Bronchial epithelial cell (primary cell): ENCODE measurements at regions not wholly inside any gene's neighbourhood (a gene's known extent, or its start where the extent isn't known, plus 50 kb on each side); places are given as distances from the start of the nearest gene placed in this dataset.

Experiments
- DNase-seq: peaks from one replicate; pipeline ENCODE4 v3.0.0-alpha.2; 2010; ENCODE audit warnings: low read depth
- FAIRE-seq: peaks from 2 replicates; lab custom pipeline; 2011; peaks lifted over from hg19 to GRCh38; lab: Jason Lieb, UNC
- H3K27me3 ChIP-seq: 2 replicates; pipeline ENCODE4 v1.5.1; 2011; ENCODE audit warnings: low read length; ENCODE audit not compliant: control insufficient read depth, insufficient read depth
- H3K36me3 ChIP-seq: 2 replicates; pipeline ENCODE4 v1.5.1; 2011; ENCODE audit warnings: low read length; ENCODE audit not compliant: control insufficient read depth, insufficient read depth
- H3K4me3 ChIP-seq: 2 replicates; pipeline ENCODE4 v1.5.1; 2011; ENCODE audit warnings: mild to moderate bottlenecking, low read depth, low read length, control low read depth
- CTCF ChIP-seq: IDR thresholded peaks from 2 replicates; pipeline ENCODE4 v1.5.1; 2011; ENCODE audit warnings: mild to moderate bottlenecking, moderate library complexity, low read length, control low read depth, inconsistent platforms; ENCODE audit not compliant: insufficient read depth, severe bottlenecking

- Histone ChIP-seq H3K4me3 (no peak overlapping the region), H3K36me3 (no peaks in the 10 kb centered on the region), H3K27me3 (no peaks in the 10 kb centered on the region)
- no peak for DNase-seq
- FAIRE-seq = no peak
- TF ChIP-seq CTCF = no peak
Observed at GRCh38 chr15:38671006-38671387, 106.4 kb upstream of the RASGRP1 start.

- FAIRE-seq = no peak
Observed at GRCh38 chr15:38671675-38672254, 107.2 kb upstream of the RASGRP1 start.

GRCh38 chr15:38672273-38672672 lies 107.7 kb upstream of the RASGRP1 start:
- H3K27me3 ChIP-seq = no peaks in the 10 kb centered on the region
- no peak for FAIRE-seq
- no peak overlapping the region for H3K4me3 ChIP-seq
- no peak for TF ChIP-seq CTCF
- no peak for DNase-seq
- H3K36me3 ChIP-seq = no peaks in the 10 kb centered on the region

More at GRCh38 chr15:38671675-38672254, 107.2 kb upstream of the RASGRP1 start:
- no peak overlapping the region for H3K4me3 ChIP-seq
- peak; percentile 23 for DNase-seq
- no peaks in the 10 kb centered on the region for H3K27me3 ChIP-seq
- no peaks in the 10 kb centered on the region for H3K36me3 ChIP-seq
- no peak for TF ChIP-seq CTCF

- DNase-seq (no peak), FAIRE-seq (no peak)
- Histone ChIP-seq H3K27me3 (no peaks in the 10 kb centered on the region), H3K36me3 (no peaks in the 10 kb centered on the region), H3K4me3 (no peak overlapping the region)
- TF ChIP-seq CTCF = no peak
Observed at GRCh38 chr15:38672814-38673670, 108.4 kb upstream of the RASGRP1 start.

- FAIRE-seq = no peak
- no peak for TF ChIP-seq CTCF
Observed at GRCh38 chr15:38674448-38674847, 109.8 kb upstream of the RASGRP1 start.

GRCh38 chr15:38678281-38678680 lies 113.7 kb upstream of the RASGRP1 start:
- no peak for FAIRE-seq
- no peak for TF ChIP-seq CTCF

More at GRCh38 chr15:38674448-38674847, 109.8 kb upstream of the RASGRP1 start:
- Histone ChIP-seq H3K36me3 (no peaks in the 10 kb centered on the region), H3K4me3 (no peak overlapping the region), H3K27me3 (no peaks in the 10 kb centered on the region)
- DNase-seq = no peak

More at GRCh38 chr15:38678281-38678680, 113.7 kb upstream of the RASGRP1 start:
- Histone ChIP-seq H3K27me3 (no peaks in the 10 kb centered on the region), H3K36me3 (no peaks in the 10 kb centered on the region), H3K4me3 (no peak overlapping the region)
- DNase-seq = no peak
